ENCODE measurements at regions not wholly inside any gene's neighbourhood (a gene's known extent, or its start where the extent isn't known, plus 50 kb on each side); places are given as distances from the start of the nearest gene placed in this dataset.
"Not testable (repeated sequence)": the region's sequence is repeated elsewhere in the genome, so short reads cannot be mapped to it uniquely, and the experiment has no call there.

DNA sequence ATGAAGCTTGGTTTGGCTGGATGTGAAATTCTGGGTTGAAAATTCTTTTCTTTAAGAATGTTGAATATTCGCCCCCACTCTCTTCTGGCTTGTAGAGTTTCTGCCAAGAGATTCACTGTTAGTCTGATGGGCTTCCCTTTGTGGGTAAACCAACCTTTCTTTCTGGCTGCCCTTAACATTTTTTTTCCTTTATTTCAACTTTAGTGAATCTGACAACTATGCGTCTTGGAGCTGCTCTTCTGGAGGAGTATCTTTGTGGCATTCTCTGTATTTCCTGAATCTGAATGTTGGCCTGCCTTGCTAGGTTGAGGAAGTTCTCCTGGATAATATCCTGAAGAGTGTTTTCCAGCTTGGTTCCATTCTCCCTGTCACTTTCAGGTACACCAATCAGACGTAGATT lies 751.2 kb upstream of the MEF2C start:
- not testable (repeated sequence) for TF ChIP-seq EZH2 (IDR thresholded peaks at IDR 0.05; ENCODE audit: insufficient read depth, low read length)
- TF ChIP-seq, protein P1, sequence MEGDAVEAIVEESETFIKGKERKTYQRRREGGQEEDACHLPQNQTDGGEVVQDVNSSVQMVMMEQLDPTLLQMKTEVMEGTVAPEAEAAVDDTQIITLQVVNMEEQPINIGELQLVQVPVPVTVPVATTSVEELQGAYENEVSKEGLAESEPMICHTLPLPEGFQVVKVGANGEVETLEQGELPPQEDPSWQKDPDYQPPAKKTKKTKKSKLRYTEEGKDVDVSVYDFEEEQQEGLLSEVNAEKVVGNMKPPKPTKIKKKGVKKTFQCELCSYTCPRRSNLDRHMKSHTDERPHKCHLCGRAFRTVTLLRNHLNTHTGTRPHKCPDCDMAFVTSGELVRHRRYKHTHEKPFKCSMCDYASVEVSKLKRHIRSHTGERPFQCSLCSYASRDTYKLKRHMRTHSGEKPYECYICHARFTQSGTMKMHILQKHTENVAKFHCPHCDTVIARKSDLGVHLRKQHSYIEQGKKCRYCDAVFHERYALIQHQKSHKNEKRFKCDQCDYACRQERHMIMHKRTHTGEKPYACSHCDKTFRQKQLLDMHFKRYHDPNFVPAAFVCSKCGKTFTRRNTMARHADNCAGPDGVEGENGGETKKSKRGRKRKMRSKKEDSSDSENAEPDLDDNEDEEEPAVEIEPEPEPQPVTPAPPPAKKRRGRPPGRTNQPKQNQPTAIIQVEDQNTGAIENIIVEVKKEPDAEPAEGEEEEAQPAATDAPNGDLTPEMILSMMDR (IDR thresholded peaks at IDR 0.05; ENCODE audit: insufficient read depth, low read depth, low read length) = not testable (repeated sequence)
